ENCODE measurements at regions not wholly inside any gene's neighbourhood (a gene's known extent, or its start where the extent isn't known, plus 50 kb on each side); places are given as distances from the start of the nearest gene placed in this dataset.

GRCh38 chr15:29952225-29952624, 130.0 kb upstream of the TJP1 start:
- DNase-seq (ENCODE audit: low read depth), result no peak

GRCh38 chr15:29945943-29946596, 123.8 kb upstream of the TJP1 start:
- DNase-seq (ENCODE audit: low read depth), result peak; percentile 90

- DNase-seq (ENCODE audit: low read depth), result no peak
These were observed 122.7 kb upstream of the TJP1 start for GRCh38 chr15:29944925-29945324.

- DNase-seq (ENCODE audit: low read depth), result no peak
These were observed 120.3 kb upstream of the TJP1 start for GRCh38 chr15:29942548-29942947.

DNA sequence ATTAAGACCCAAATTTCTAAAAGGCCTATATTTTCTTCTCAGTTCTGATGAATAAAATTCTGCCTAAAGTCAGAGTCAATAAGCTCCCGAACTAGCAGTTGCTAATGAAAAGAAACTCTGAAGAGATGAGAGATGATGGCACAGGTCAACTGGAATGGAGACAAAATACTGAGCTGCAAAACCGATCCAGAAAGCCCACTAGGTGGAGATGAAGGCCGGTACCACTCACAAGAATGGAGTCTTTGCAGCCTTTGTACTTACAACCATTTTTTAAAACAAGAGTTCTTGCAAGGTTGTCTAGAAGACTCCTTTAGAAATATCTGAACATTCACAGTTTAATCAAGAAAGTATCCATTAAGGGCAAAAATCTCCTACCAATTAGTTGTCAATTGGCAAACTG, 119.9 kb upstream of the TJP1 start:
- DNase-seq (ENCODE audit: low read depth), result no peak

DNA sequence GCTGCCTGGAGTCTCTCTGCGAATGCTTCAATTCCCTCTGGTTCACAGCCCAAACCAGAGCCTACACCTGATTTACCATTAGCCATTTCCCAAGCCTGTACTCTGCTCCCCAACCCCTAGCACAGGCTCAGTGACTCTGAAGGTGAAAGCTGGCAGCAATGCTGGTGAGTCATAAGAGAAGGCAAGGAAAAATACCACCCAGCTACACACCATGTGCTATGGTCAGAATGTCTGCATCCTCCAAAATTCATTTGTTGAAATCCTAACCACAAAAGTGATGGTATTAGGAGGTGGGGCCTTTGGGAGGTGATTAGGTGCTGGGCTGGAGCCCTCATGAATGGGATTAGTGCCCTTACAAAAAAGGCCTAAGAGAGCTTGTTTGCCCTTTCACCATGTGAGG, 117.1 kb upstream of the TJP1 start:
- DNase-seq (ENCODE audit: low read depth), result no peak

DNA sequence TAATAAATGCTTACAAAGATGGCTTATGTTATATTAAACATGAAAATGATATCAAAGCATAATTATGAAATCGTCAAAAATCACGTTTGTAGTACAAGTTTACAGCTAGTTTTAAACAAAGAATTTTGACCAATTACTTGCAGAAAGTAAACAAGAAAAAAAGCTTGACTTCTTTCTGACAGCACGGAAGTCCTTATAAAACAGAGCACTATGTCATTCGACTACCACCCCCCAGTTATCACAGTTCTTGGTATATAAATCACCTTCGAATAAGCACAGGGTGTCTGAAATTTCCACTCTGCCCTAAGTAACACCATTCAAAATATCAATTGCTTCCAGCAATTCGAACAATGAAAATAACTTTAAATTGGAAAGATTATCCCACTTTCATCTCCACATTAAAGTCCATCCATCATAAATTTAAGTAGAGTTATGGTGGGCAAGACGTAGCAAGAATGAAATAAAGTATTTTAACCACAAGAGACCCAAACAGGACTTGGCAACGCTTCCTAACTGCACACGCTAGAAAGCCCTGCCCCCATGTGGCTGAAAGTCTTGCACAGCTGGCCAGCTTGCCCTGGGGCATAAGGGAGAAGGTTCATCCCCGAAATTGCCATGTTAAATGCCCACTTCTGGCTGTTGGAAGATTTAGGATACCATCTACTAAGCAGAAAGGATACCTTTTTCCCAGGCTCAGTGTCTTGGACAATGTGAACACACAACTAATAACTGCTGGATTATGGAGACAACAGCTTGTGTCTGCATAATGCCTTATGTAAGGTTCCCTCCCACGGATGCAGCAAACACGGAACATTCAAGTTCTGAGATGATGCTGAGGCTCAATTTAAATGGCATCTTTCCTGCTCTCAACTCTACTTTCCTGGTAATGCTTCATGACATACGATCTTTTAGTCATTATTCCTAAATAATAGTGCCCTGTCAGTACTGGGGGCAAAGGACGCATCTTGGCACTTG, 116.4 kb upstream of the TJP1 start:
- no peak for DNase-seq (ENCODE audit: low read depth)

DNA sequence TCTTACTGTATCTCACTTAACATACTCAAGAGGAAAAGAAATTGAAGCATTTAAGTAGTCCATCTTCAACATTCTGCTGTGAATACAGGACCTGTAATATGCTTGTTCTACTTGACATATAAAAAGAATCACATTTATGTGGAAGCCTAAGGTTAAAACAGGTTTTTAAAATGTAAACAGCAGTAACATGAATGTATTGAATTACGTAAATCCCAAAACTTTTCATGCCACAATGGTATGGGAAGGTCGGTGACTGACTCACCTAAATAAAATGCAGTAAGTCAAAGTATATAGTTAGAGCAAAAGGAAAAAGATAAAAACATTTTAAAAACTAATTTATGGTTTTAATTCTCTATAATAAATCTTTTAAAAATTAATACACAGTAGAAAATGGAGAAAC, 115.7 kb upstream of the TJP1 start:
- DNase-seq (ENCODE audit: low read depth), result peak; percentile 70

DNA sequence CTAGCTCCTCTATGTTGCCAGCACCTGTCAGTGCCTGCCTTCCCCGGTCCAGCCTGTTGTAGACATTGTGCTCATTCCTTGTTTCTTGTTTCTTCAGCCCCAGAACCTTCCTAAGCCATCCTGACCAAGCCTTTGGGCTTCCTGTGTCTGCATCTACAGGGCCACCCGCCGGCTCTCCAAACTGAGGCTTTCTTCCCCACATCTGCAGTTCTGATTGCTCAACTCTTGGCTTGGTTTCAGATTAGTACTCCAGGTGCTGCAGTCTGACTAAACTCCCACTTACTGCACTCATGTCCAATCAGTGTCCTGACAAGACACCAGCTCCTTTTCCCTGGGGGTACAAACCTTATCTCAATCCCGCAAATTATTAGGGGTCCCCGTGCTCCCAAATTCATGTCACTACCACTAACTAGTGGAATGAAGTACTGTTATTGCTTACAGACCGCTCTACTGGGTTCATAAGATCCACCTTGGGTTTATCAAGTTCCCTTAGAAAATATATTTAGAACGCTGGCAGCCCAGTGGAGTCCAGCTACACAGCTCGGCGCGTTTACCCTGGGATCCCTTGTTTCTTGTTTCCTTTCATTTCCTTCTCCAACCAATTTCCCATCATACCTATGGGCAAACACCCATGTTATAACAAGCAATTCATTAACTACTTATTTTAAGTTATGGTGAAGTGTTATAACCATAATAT, 114.2 kb upstream of the TJP1 start:
- no peak for DNase-seq (ENCODE audit: low read depth)

- no peak for DNase-seq (ENCODE audit: low read depth)
These were observed 113.2 kb upstream of the TJP1 start for GRCh38 chr15:29935296-29936004.

DNA sequence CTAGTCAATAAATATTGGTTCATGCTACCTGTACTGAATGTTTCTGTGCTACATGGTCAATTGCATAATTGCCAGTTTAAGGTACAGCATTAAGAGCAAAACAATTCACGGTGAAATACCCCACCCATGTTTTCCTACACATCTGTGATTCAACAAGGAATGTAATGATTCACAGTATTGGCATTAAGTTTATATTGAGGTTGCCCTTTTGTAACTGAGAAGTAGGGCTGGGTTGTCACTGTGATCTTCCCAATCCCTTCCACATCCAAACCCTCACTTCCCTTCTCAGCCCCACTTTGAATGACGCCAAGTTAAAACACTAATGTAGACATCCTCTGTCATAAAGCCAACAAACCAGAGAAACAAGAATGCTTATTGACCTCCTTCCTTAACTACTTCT, 112.0 kb upstream of the TJP1 start:
- peak; percentile 78 for DNase-seq (ENCODE audit: low read depth)

- no peak for DNase-seq (ENCODE audit: low read depth)
These were observed 111.0 kb upstream of the TJP1 start for GRCh38 chr15:29933042-29933803.

DNA sequence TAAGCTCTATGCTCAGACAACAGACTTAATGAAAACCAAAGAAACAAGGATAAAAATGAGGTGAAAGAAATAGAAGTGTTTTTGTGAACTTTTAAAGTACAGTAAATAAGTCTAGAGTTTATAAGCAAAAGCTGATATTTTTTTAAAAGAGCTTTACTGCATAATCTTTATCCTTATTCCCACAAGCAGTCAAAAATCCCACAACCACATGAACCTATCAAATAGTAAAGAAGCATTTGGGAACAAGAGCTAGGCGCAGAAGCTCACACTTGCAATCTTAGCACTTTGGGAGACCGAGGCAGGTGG, 103.8 kb upstream of the TJP1 start:
- DNase-seq (ENCODE audit: low read depth), result no peak

DNA sequence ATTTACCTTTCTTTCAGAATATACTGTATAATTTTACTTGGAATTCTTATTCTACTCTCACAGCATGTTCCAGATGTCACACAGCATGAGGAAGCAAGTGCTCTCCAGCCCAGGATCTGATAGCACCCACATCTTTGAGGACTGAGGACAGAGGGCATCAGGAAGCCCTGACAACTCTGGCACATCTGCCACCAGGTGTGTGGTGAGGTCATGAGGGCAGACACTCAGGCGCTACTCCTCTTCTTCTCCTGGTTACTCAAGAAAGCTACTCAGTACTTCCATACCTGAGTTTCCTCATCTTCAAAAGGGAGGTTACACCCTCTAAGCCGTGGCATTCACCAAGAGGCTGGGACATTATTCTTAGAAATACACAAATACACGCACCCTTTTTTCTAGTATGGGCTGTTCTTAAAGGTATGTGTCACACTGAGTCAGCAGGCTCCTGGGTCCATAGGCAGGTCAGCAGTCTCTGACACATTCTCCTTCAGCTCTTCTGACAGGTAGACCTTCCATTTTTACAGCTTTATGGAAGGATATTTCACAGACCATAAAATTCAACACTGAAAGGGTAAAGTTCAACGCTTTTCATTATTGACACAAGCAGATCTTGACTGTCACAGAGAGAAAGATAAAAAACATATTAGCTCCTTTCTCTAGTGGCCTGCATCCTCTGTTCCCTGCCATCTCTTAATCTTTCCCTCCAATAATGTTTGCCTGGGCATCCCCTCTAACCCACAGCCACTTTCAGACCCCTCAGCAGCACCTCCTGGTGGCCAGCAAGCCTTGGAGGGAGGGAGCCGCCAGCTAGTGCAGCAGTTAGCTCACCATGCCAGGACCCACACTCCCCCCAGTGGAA, 103.2 kb upstream of the TJP1 start:
- DNase-seq (ENCODE audit: low read depth), result no peak

DNA sequence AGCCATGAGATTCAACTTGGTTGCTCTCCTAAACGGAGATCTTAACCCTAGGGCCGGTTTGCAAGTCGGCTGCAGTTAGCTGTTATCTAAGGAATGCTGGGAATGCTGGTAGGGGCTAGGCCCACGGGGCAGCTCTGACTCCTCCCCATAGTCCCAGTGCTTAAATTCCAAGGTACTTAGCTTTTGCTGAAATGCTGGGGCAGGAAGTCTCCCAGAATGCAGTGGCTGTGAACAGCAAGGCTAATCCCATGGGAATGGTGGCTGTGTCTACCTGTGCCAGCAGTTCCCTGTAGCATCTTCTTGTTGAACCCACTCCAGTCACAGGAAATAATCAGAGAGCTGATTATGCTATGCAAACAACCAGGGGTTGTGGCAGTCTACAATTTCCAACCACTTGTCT, 102.5 kb upstream of the TJP1 start:
- DNase-seq (ENCODE audit: low read depth), result peak; percentile 65

DNA sequence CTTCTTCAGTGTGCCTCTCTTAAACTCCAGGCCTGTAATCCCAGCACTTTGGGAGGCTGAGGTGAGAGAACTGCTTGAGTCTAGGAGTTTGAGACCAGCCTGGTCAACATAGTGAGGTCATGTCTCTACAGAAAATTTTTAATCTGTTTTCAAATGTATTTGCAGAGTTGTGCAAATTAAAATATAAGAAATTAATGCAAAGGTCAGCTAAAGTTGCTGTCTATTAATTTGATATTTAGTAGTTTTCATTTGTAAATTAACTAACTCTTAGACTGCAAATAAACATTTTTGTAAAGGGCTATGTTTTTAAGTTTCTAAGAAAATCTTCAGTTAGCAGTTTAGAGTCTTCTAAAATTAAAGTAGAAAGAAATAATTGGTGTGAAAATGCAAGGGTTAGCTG, 99.9 kb upstream of the TJP1 start:
- no peak for DNase-seq (ENCODE audit: low read depth)

GRCh38 chr15:29921130-29921601, 98.9 kb upstream of the TJP1 start:
- DNase-seq (ENCODE audit: low read depth), result no peak

DNA sequence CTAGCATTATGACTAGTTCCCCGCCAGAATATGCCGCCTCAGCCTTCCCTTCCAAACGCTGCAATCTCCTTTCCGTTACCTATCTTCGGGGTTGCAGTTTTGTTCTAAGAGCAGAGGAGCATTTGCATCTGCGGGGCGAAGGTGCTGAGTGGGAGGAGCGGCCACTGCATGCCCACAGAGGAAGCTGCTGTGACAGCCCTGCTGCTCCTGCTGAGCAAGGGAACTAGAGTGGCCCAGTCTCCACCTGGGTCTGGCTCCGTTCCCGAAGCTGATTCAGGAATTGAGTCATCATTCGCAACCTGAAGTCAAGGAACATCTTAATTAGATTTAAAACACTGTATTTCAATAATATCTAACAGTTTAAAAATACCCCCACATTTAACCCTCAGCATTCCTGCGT, 98.2 kb upstream of the TJP1 start:
- no peak for DNase-seq (ENCODE audit: low read depth)

- DNase-seq (ENCODE audit: low read depth), result no peak
These were observed 97.2 kb upstream of the TJP1 start for GRCh38 chr15:29919380-29919881.
